IMR-90 (cell line): ENCODE measurements at regions not wholly inside any gene's neighbourhood (a gene's known extent, or its start where the extent isn't known, plus 50 kb on each side); places are given as distances from the start of the nearest gene placed in this dataset.

ENCODE experiments used
- CEBPB ChIP-seq: IDR thresholded peaks from 2 replicates; pipeline ENCODE4 v1.6.1; 2012; ENCODE audit warnings: low read depth, low read length, improper control_type of control experiment
- CHD1 ChIP-seq: IDR thresholded peaks from 2 replicates; pipeline ENCODE4 v1.6.1; 2012; ENCODE audit warnings: low read depth, low read length, improper control_type of control experiment
- FOS ChIP-seq: fragments of 150-350 bp; IDR thresholded peaks from 2 replicates; pipeline ENCODE4 v1.6.1; 2016; ENCODE audit warnings: low read depth, low read length
- MXI1 ChIP-seq: IDR thresholded peaks from 2 replicates; pipeline ENCODE4 v1.6.1; 2012; ENCODE audit warnings: low read depth, mild to moderate bottlenecking, low read length, moderate library complexity, borderline replicate concordance
- NFE2L2 ChIP-seq: fragments of 150-350 bp; IDR thresholded peaks from 2 replicates; pipeline ENCODE4 v1.6.1; 2016; ENCODE audit warnings: low read depth, mild to moderate bottlenecking, low read length
- POLR2A ChIP-seq: IDR thresholded peaks from 2 replicates; pipeline ENCODE4 v1.6.1; 2012; ENCODE audit warnings: mild to moderate bottlenecking, low read depth, low read length
- RAD21 ChIP-seq: IDR thresholded peaks from 2 replicates; pipeline ENCODE4 v1.6.1; 2012; ENCODE audit warnings: low read length, improper control_type of control experiment
- RFX5 ChIP-seq: IDR thresholded peaks from 2 replicates; pipeline ENCODE4 v1.8.0; 2012; ENCODE audit warnings: low read depth, mild to moderate bottlenecking, low read length, moderate library complexity
- TF ChIP-seq, protein P1 (sequence below): conservative IDR thresholded peaks from 2 replicates; pipeline ENCODE4 v1.5.1; 2012; ENCODE audit warnings: mild to moderate bottlenecking, low read depth, low read length, improper control_type of control experiment

DNA sequence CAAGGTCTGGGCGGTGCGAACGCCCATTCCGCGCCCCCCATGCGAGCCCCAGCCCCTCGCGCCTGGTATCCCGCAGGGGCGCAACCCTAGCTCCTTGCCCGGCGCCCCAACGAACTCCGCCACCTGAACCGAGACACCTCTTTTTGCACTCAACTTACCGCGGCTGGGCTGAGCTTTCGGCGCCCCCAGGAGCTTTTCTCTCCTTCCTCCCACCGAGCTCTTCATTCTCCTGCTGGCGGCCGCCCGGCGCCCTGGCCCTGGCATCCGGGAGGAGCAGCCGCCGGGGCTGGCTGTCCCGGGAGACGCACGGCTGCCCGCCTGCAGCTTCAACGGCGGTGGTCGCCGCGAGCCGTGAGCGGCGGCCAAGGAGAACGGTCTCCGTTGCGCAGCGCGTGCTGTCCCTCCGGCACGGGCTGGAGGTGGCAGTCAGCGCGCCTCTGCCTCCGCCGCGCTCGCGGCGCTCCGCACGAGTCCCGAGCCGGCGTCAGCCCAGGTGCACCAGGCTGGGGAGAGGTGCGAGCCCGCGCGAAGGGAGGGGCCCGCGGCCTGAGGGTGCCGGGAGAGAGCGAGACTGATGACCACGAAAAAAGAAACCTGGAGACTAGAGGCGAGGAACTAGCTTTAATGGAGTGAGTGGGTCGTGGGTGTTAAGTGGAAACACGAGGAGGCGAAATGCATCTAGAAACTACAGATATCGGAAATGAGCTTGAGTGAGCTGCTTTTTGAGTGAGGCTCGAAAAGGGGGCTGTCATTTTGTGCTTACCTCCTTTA, 621.5 kb upstream of the ZNF385D start:
- TF ChIP-seq RAD21 = no peak
- TF ChIP-seq, protein P1, sequence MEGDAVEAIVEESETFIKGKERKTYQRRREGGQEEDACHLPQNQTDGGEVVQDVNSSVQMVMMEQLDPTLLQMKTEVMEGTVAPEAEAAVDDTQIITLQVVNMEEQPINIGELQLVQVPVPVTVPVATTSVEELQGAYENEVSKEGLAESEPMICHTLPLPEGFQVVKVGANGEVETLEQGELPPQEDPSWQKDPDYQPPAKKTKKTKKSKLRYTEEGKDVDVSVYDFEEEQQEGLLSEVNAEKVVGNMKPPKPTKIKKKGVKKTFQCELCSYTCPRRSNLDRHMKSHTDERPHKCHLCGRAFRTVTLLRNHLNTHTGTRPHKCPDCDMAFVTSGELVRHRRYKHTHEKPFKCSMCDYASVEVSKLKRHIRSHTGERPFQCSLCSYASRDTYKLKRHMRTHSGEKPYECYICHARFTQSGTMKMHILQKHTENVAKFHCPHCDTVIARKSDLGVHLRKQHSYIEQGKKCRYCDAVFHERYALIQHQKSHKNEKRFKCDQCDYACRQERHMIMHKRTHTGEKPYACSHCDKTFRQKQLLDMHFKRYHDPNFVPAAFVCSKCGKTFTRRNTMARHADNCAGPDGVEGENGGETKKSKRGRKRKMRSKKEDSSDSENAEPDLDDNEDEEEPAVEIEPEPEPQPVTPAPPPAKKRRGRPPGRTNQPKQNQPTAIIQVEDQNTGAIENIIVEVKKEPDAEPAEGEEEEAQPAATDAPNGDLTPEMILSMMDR = no peak
- TF ChIP-seq POLR2A = no peak
- no peak for TF ChIP-seq NFE2L2
- TF ChIP-seq CHD1 = no peak
- TF ChIP-seq FOS = no peak
- no peak for TF ChIP-seq CEBPB
- TF ChIP-seq RFX5 = no peak
- TF ChIP-seq MXI1 = no peak
